SK-N-MC (cell line): ENCODE measurements at regions not wholly inside any gene's neighbourhood (a gene's known extent, or its start where the extent isn't known, plus 50 kb on each side); places are given as distances from the start of the nearest gene placed in this dataset.

Experiments used
- EZH2 ChIP-seq: fragments of 200-600 bp; sonication (generic); IDR thresholded peaks from one replicate; pipeline ENCODE4 v1.6.1; 2017; ENCODE audit warnings: antibody characterized with exemption
- POLR2AphosphoS5 ChIP-seq: IDR thresholded peaks from 2 replicates; pipeline ENCODE4 v1.6.1; 2012; ENCODE audit warnings: mild to moderate bottlenecking, low read depth, low read length, borderline replicate concordance

DNA sequence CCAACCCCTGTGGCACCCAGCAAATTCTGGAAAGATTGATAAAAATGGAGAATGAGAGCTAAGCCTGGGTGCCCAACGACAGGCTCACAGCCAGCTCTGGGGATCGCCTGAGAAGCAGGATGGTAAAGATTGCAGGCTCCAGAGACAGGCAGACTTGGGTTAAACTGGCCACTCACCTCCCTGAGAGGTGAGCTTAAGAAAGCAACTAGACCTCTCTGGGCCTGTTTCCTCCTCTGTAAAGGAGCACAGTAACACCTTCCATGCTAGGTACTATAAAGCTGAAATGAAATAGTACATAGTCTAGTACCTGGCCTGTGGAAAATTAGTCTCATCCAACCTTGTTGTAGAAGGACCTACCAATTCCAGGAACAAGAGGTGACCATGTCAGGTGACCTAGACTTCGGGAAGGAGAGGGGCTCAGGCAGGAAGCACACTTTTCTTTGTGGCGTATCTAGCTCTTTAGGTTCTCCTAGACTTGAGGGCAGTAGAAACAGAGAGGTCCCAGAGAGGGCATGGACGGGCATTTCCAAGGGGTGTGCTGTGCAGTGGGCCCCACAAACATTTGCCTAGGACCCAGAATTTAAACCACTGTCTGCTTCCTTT, 142.8 kb upstream of the MYLIP start:
- TF ChIP-seq EZH2 (no peak), POLR2AphosphoS5 (no peak)
